Small intestine (tissue), 7 donors: ENCODE measurements at regions not wholly inside any gene's neighbourhood (a gene's known extent, or its start where the extent isn't known, plus 50 kb on each side); places are given as distances from the start of the nearest gene placed in this dataset.

Experiments used
- DNase-seq, 2 donors: peaks; one replicate each; pipeline versions ENCODE4 v3.0.0 to v3.0.0-alpha.2; 2013
- FAIRE-seq: peaks from 2 replicates; lab custom pipeline; 2012; peaks lifted over from hg19 to GRCh38; lab: Jason Lieb, UNC
- H3K27ac ChIP-seq, 3 donors: one replicate each; pipeline ENCODE4 v1.5.1; 2013; ENCODE audit warnings: low read length in 2 of 3, mild to moderate bottlenecking in 2 of 3, control low read depth in 1 of 3, inconsistent platforms in 1 of 3, low read depth in 1 of 3, moderate library complexity in 1 of 3
- H3K27me3 ChIP-seq, 3 donors: one replicate each; pipeline ENCODE4 v1.6.1; 2013; ENCODE audit warnings: low read length in 3 of 3, inconsistent platforms in 1 of 3; ENCODE audit not compliant: control insufficient read depth in 3 of 3, insufficient read depth in 3 of 3
- H3K36me3 ChIP-seq, 3 donors: one replicate each; pipeline ENCODE4 v1.6.1; 2013; ENCODE audit warnings: low read length in 3 of 3, inconsistent platforms in 1 of 3, low read depth in 1 of 3, mild to moderate bottlenecking in 1 of 3, moderate library complexity in 1 of 3; ENCODE audit not compliant: control insufficient read depth in 3 of 3, insufficient read depth in 2 of 3
- H3K4me1 ChIP-seq, 3 donors: one replicate each; pipeline ENCODE4 v1.6.1; 2013; ENCODE audit warnings: low read length in 2 of 3, inconsistent platforms in 1 of 3, low read depth in 1 of 3, mild to moderate bottlenecking in 1 of 3, moderate library complexity in 1 of 3; ENCODE audit not compliant: control insufficient read depth in 3 of 3, insufficient read depth in 2 of 3
- H3K4me3 ChIP-seq, 3 donors: one replicate each; pipeline ENCODE4 v1.5.1; 2013; ENCODE audit warnings: low read length in 3 of 3, control low read depth in 1 of 3, inconsistent platforms in 1 of 3, low read depth in 1 of 3, mild to moderate bottlenecking in 1 of 3, moderate library complexity in 1 of 3
- H3K9me3 ChIP-seq, 2 donors: one replicate each; pipeline ENCODE4 v1.6.1; 2013; ENCODE audit warnings: low read depth in 1 of 2, low read length in 1 of 2; ENCODE audit not compliant: control insufficient read depth in 2 of 2, insufficient read depth in 1 of 2
- WGBS, 3 donors: extraction: QIAGEN DNeasy Blood & Tissue Kit; methylation state at CpG; one replicate each; pipeline ENCODE4 v1.1.7; 2013; 5-methylcytosine and 5-hydroxymethylcytosine counted together
- donor health status: healthy with polysubstance abuse.
- donor health status: control.
- donor health status: control.
- donor health status: Bipolar disorder and iron deficiency.
- donor health status: healthy.

DNA sequence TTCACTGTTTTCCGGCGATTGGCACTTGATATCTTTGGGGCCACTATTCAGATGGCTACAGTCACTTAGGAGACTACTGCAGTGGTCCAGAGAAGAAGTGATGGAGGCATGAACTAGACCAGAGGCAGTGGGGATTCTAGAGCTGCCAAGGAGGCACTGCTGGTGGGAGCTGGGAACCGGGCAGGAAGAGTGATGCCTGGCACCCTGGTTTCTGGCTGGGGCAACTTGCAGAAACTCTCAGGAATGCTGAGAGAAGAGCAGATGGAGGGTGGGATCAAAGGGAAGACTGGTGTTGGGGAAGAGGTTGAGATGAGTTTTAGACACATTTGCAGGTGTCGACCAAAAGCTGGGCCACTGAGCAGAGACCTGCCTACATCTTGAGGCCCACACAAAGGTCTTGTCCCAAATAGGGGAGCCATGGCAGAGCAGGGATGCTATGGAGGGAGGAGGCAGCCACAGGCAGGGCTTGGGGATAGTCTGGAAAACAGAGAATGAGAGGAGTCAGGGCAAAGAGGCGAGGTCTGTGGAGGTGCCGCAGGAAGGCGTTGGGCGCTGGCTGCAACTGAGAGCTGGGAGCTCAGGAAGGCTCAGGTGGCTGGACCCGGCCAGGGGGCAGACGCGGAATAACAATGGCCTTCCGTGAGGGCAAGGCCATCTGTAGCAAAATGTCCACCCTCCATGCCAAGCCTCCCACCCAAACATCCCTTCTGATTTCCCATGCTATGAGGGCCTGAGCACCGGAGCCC lies 118.9 kb downstream of the TOMM20 start:
- Histone ChIP-seq H3K27me3 (no peaks in the 10 kb centered on the region), H3K4me1 (no peaks in the 10 kb centered on the region), H3K4me3 (no peak overlapping the region), H3K9me3 (peaks cover 0 to 5% of the 10 kb centered on the region in 2 donors), H3K36me3 (no peaks in the 10 kb centered on the region), H3K27ac (no peak overlapping the region)
- DNase-seq, result no peak
- FAIRE-seq, result no peak
- WGBS, 3 donors, result 97 to 99% (median 98%) methylated on average over 13 of the region's 13 CpGs

DNA sequence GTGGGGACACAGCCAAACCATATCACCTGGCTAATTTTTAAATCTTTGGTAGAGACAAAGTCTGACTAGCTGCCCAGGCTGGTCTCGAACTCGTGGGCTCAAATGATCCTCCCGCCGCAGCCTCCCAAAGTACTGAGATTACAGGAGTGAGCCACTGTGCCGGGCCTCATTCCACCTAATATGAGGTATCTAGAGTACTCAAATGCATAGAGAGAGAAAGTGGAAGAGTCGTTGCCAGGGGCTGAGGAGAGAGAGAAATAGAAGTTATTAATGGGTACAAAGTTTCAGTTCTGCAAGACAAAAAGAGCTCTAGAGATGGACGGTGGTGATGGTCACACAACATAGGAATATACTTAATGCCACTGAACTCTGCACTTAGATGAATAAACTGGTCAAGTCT lies 119.6 kb downstream of the TOMM20 start:
- Histone ChIP-seq H3K9me3 (peaks cover 0 to 5% of the 10 kb centered on the region in 2 donors), H3K4me3 (no peak overlapping the region), H3K4me1 (no peaks in the 10 kb centered on the region), H3K27ac (no peak overlapping the region), H3K27me3 (no peaks in the 10 kb centered on the region), H3K36me3 (no peaks in the 10 kb centered on the region)
- DNase-seq (no peak), FAIRE-seq (no peak)
- 81 to 88% (median 88%) methylated on average over 7 of the region's 7 CpGs for WGBS, 3 donors

DNA sequence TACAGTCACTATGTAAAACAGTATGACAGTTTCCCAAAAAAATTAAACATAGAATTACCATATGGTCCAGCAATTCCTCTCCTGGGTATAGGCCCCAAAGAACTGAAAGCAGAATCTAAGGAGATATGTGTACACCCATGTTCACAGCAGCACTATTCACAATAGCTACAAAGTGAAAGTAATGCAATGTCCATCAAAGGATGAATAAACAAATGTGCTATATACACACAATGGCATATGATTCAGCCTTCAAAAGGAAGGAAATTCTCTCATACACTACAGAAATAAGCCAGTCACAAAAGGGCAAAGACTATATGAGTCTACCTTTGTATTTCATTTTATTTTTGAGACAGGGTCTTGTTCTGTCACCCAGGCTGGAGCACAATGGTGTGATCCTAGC lies 120.4 kb downstream of the TOMM20 start:
- Histone ChIP-seq H3K4me1 (no peaks in the 10 kb centered on the region), H3K27me3 (no peaks in the 10 kb centered on the region), H3K4me3 (no peak overlapping the region), H3K36me3 (no peaks in the 10 kb centered on the region), H3K27ac (no peak overlapping the region), H3K9me3 (peaks cover 0 to 5% of the 10 kb centered on the region in 2 donors)
- no peak for DNase-seq
- no peak for FAIRE-seq

DNA sequence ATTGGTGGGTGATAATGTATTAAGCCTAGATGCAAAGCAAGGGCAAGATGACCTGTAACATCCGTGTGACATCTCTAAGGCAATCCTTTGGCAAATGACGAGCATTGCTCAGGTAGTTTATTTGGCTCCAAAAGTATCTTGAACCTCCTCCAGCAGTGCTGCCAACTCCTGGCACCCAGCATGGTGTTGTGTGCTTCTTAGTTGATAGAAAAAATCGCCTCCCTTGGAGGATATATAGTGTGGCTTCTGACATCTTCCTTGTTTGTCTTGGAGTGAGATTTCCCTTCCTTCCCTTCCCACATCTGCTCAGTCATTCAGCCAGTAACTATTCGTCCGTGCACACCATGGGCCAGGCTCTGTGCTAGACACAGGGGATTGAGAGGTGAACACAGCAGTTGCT lies 121.8 kb downstream of the TOMM20 start:
- peaks cover 0 to 5% of the 10 kb centered on the region in 2 donors for H3K9me3 ChIP-seq
- DNase-seq (no peak), FAIRE-seq (no peak)
- 80 to 86% (median 86%) methylated on average over 5 of the region's 5 CpGs for WGBS, 3 donors
- no peaks in the 10 kb centered on the region for H3K36me3 ChIP-seq
- no peaks in the 10 kb centered on the region for H3K27me3 ChIP-seq
- H3K27ac ChIP-seq, result no peak overlapping the region
- no peak overlapping the region for H3K4me3 ChIP-seq
- no peaks in the 10 kb centered on the region for H3K4me1 ChIP-seq

DNA sequence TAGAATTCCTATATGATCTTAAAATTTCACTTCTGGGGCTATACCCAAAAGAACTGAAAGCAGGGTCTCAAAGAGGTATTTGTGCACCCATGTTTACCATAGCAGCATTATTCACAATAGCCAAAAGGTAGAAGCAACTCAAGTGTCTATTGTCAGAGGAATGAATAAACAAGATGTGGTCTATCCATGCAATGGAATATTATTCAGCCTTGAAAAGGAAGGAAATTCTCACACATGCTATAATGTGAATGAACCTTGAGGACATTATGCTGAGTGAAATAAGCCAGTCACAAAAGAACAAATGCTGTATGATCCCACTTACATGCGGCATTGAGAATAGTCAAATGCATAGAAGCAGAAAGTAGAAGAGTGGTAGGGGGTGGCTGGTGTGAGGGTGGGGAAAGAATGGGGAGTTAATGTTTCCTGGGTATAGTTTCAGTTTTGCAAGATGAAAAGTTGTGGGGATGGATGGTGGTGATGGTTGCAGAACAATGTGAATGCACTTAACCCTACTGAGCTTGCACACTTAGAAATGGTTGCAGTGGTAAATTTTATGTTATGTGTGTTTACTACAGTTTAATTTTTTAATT lies 122.4 kb downstream of the TOMM20 start:
- H3K4me1 ChIP-seq, result no peaks in the 10 kb centered on the region
- 81 to 97% (median 83%) methylated on average over 1 of the region's 1 CpG for WGBS, 3 donors
- no peaks in the 10 kb centered on the region for H3K36me3 ChIP-seq
- H3K27ac ChIP-seq, result no peak overlapping the region
- H3K4me3 ChIP-seq, result no peak overlapping the region
- DNase-seq, result no peak
- no peaks in the 10 kb centered on the region for H3K27me3 ChIP-seq
- no peak for FAIRE-seq
- H3K9me3 ChIP-seq, result peaks cover 0 to 5% of the 10 kb centered on the region in 2 donors

DNA sequence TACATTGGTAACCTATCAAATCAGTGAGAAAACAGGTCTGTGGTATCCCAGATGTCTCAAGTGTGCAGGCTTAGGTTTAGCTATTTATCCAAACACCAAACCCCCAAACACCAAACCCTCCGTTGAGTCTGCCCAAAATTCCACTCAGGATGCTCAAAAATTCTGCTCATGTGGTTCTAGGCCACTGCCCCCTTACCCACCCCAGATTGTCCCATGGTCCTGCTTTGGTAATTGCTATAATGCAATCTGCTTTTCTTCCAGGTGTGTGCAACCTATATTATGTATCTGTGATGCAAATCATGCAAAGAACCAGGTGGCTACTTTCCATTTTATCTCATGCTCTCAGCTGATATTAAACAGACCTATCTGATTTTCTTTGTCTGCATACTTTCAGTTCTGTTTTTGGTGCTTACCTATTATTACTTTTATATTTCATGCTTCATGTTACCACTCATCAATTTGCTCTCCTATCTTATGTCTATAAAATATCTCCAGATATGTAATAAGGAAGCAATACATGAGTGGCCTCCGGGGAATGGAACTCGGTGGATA lies 123.7 kb downstream of the TOMM20 start:
- no peak overlapping the region for H3K4me3 ChIP-seq
- no peaks in the 10 kb centered on the region for H3K36me3 ChIP-seq
- H3K27me3 ChIP-seq, result no peaks in the 10 kb centered on the region
- no peak overlapping the region for H3K27ac ChIP-seq
- DNase-seq (no peak), FAIRE-seq (no peak)
- H3K4me1 ChIP-seq, result no peaks in the 10 kb centered on the region
- WGBS, 3 donors, result 49 to 71% (median 65%) methylated on average over 3 of the region's 3 CpGs
- peaks cover 0 to 5% of the 10 kb centered on the region in 2 donors for H3K9me3 ChIP-seq

DNA sequence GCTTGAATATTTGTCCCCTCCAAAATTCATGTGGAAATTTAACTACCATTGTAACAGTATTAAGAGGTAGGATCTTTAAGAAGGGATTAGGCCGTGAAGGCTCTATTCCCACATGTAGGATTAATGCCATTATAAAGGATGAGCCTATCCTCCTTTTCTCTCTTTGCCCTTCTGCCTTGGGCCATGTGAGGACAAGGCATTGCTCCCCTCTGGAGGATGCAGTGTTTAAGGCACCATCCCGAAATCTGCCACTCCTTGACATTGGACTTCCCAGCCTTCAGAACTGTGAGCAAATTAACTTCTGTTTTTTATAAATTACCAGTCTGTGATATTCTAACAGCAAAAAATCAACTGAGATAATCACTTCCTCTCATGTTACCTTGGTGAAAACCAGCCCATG lies 124.4 kb downstream of the TOMM20 start:
- WGBS, 3 donors, result 97 to 100% (median 100%) methylated on average over 2 of the region's 2 CpGs
- Histone ChIP-seq H3K9me3 (peaks cover 0 to 5% of the 10 kb centered on the region in 2 donors), H3K4me3 (no peak overlapping the region), H3K27me3 (no peaks in the 10 kb centered on the region), H3K27ac (no peak overlapping the region), H3K4me1 (no peaks in the 10 kb centered on the region), H3K36me3 (no peaks in the 10 kb centered on the region)
- DNase-seq, result no peak
- FAIRE-seq, result no peak

DNA sequence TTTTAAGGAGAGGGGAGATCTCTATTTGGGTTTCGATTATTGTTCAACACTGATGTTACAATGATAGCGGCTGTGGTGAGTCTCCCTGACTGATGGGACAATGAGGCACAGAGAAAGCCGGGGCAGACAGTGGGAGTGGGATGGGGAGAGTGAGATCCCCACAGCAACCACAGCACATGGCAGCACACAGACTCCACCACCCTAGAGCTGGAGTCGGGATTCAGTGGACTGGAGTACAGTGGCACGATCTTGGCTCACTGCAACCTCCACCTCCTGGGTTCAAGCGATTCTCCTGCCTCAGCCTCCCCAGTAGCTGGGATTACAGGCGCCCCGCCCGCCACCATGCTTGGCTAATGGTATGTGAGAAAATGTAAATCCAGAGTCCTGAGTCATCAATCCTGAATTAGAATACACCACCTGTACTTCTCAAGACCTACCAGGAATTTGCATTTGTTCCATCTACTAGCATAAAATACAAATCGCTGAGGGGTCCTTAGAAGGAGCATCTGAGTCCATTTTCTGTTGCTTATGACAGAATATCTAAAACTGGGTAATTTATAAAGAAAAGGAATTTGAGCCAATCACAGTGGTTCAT lies 125.8 kb downstream of the TOMM20 start:
- peaks cover 0 to 4% of the 10 kb centered on the region in 2 donors for H3K9me3 ChIP-seq
- 94 to 99% (median 95%) methylated on average over 10 of the region's 10 CpGs for WGBS, 3 donors
- no peaks in the 10 kb centered on the region for H3K36me3 ChIP-seq
- H3K27me3 ChIP-seq, result no peaks in the 10 kb centered on the region
- no peak for FAIRE-seq
- no peak overlapping the region for H3K27ac ChIP-seq
- H3K4me3 ChIP-seq, result no peak overlapping the region
- DNase-seq, result no peak
- peaks cover 0 to 12% (median 10%) of the 10 kb centered on the region in 3 donors for H3K4me1 ChIP-seq
